ENCODE measurements at regions not wholly inside any gene's neighbourhood (a gene's known extent, or its start where the extent isn't known, plus 50 kb on each side); places are given as distances from the start of the nearest gene placed in this dataset.

GRCh38 chr2:56127010-56127409 is 56.8 kb upstream of the CCDC85A start:
- Mint-ChIP-seq H3K27ac (no peak overlapping the region), H3K4me1 (peaks cover 20% of the 10 kb centered on the region)
- ATAC-seq: no peak

More at GRCh38 chr2:56127010-56127409, 56.8 kb upstream of the CCDC85A start:
- H3K4me3 Mint-ChIP-seq: no peak overlapping the region
- ChIA-PET POLR2A (interaction anchor here (0.9 kb wide), 1 partner anchor 50 kb away, joined by 3 read pairs; no protein-coding TSS in a partner anchor), CTCF (interaction anchor here (0.7 to 1.8 kb wide), 4 partner anchors 14 to 52 kb away, joined by 3 to 6 read pairs (median 4); no protein-coding TSS in a partner anchor)
- no peaks in the 10 kb centered on the region for H3K27me3 Mint-ChIP-seq (ENCODE audit: low read depth)
- H3K9me3 Mint-ChIP-seq: no peaks in the 10 kb centered on the region
- DNase-seq (ENCODE audit: low spot score): no peak
- H3K36me3 Mint-ChIP-seq: peaks cover 9% of the 10 kb centered on the region; the same call in 1 of the 2 replicates
- TF ChIP-seq FOXP1 (CRISPR knock-in tag; IDR thresholded peaks at IDR 0.05; ENCODE audit: borderline replicate concordance): no peak
- TF ChIP-seq ZNF425 (CRISPR knock-in tag; conservative IDR thresholded peaks at IDR 0.05): no peak
- no peak for TF ChIP-seq OVOL2 (CRISPR knock-in tag; IDR thresholded peaks at IDR 0.05; ENCODE audit: borderline replicate concordance)
- TF ChIP-seq ZNF138 (CRISPR knock-in tag; conservative IDR thresholded peaks at IDR 0.05): no peak
- no peak for TF ChIP-seq ZBTB21 (CRISPR knock-in tag; IDR thresholded peaks at IDR 0.05; ENCODE audit: borderline replicate concordance)
- TF ChIP-seq NR3C1 (CRISPR knock-in tag; conservative IDR thresholded peaks at IDR 0.05; ENCODE audit: low read depth): no peak
- no peak for TF ChIP-seq ZNF317 (CRISPR knock-in tag; IDR thresholded peaks at IDR 0.05; ENCODE audit: borderline replicate concordance, low read depth)
- no peak for TF ChIP-seq ZNF416 (CRISPR knock-in tag; IDR thresholded peaks at IDR 0.05)
- TF ChIP-seq SMAD3 (CRISPR knock-in tag; IDR thresholded peaks at IDR 0.05; ENCODE audit: borderline replicate concordance): no peak
- TF ChIP-seq ATF6 (CRISPR knock-in tag; IDR thresholded peaks at IDR 0.05): no peak
- TF ChIP-seq ZNF396 (CRISPR knock-in tag; IDR thresholded peaks at IDR 0.05; ENCODE audit: borderline replicate concordance): no peak
- TF ChIP-seq AR (CRISPR knock-in tag; IDR thresholded peaks at IDR 0.05): no peak
- no peak for TF ChIP-seq ETV6 (CRISPR knock-in tag; IDR thresholded peaks at IDR 0.05)
- no peak for TF ChIP-seq ZNF232 (CRISPR knock-in tag; IDR thresholded peaks at IDR 0.05)
- no peak for TF ChIP-seq EMX1 (CRISPR knock-in tag; IDR thresholded peaks at IDR 0.05)
- no peak for TF ChIP-seq SMAD4 (CRISPR knock-in tag; IDR thresholded peaks at IDR 0.05)
- no peak for TF ChIP-seq ZNF263 (CRISPR knock-in tag; IDR thresholded peaks at IDR 0.05; ENCODE audit: low read depth)
- TF ChIP-seq CREB1 (CRISPR knock-in tag; IDR thresholded peaks at IDR 0.05): no peak
- TF ChIP-seq, protein P1, sequence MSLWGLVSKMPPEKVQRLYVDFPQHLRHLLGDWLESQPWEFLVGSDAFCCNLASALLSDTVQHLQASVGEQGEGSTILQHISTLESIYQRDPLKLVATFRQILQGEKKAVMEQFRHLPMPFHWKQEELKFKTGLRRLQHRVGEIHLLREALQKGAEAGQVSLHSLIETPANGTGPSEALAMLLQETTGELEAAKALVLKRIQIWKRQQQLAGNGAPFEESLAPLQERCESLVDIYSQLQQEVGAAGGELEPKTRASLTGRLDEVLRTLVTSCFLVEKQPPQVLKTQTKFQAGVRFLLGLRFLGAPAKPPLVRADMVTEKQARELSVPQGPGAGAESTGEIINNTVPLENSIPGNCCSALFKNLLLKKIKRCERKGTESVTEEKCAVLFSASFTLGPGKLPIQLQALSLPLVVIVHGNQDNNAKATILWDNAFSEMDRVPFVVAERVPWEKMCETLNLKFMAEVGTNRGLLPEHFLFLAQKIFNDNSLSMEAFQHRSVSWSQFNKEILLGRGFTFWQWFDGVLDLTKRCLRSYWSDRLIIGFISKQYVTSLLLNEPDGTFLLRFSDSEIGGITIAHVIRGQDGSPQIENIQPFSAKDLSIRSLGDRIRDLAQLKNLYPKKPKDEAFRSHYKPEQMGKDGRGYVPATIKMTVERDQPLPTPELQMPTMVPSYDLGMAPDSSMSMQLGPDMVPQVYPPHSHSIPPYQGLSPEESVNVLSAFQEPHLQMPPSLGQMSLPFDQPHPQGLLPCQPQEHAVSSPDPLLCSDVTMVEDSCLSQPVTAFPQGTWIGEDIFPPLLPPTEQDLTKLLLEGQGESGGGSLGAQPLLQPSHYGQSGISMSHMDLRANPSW (CRISPR knock-in tag; conservative IDR thresholded peaks at IDR 0.05; ENCODE audit: low read depth): no peak
- TF ChIP-seq, protein P2, sequence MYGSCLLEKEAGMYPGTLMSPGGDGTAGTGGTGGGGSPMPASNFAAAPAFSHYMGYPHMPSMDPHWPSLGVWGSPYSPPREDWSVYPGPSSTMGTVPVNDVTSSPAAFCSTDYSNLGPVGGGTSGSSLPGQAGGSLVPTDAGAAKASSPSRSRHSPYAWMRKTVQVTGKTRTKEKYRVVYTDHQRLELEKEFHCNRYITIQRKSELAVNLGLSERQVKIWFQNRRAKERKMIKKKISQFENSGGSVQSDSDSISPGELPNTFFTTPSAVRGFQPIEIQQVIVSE (CRISPR knock-in tag; IDR thresholded peaks at IDR 0.05; ENCODE audit: borderline replicate concordance): no peak
